ENCODE measurements at regions not wholly inside any gene's neighbourhood (a gene's known extent, or its start where the extent isn't known, plus 50 kb on each side); places are given as distances from the start of the nearest gene placed in this dataset.
A peak's percentile ranks its signal among the peaks of the same experiment; 100 is the strongest.

- no peak for DNase-seq
Measured at GRCh38 chr1:185495898-185496297, 178.9 kb upstream of the IVNS1ABP start.

GRCh38 chr1:185495007-185495406 is 178.0 kb upstream of the IVNS1ABP start:
- no peak for DNase-seq

- DNase-seq = no peak
Measured at GRCh38 chr1:185492089-185492825, 175.2 kb upstream of the IVNS1ABP start.

- no peak for DNase-seq
Measured at GRCh38 chr1:185491604-185492003, 174.6 kb upstream of the IVNS1ABP start.

GRCh38 chr1:185490924-185491323 is 173.9 kb upstream of the IVNS1ABP start:
- DNase-seq = no peak

- no peak for DNase-seq
Measured at GRCh38 chr1:185489406-185489805, 172.4 kb upstream of the IVNS1ABP start.

DNA sequence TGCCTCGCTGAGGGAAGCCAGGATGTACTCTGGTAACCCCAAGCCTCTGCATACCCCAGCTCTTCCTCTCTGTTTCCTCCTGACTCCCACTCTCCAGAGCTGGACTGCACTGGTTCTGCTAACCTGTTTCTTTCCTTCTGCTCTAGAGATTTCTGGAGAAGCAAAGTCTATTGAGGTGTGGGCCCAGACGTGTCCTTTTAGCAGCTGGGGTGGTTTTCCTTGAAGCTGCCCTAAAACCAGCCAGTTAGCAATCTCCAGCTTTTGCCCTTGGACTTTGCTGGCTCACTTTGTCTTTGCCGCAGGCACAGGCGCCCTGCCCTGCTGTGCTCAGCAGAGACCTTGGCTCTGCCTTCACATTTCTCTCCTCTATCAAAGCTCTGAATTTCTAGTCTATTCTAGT is 171.8 kb upstream of the IVNS1ABP start:
- no peak for DNase-seq

GRCh38 chr1:185487936-185488335 is 170.9 kb upstream of the IVNS1ABP start:
- DNase-seq = no peak

GRCh38 chr1:185487026-185487425 is 170.0 kb upstream of the IVNS1ABP start:
- DNase-seq = no peak

DNA sequence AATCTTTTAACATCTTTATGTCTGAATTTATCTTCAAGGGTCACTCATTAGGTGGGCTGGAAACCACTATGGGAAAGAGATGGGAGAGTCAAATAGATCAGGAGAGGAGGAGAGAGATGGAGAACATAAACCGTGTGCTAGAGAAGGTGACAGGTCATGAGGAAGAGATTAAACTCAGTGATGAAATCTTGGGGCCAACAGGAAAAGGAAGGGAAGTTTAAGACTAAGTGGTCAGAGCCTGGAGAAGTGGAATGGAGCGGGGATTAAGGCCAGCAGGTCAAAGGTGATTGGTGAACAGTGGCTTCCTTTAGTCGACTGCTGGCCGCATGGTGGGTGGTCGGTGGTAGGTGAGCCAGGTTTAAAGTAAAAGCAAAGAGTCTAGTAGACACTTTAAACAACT is 169.3 kb upstream of the IVNS1ABP start:
- no peak for DNase-seq

DNA sequence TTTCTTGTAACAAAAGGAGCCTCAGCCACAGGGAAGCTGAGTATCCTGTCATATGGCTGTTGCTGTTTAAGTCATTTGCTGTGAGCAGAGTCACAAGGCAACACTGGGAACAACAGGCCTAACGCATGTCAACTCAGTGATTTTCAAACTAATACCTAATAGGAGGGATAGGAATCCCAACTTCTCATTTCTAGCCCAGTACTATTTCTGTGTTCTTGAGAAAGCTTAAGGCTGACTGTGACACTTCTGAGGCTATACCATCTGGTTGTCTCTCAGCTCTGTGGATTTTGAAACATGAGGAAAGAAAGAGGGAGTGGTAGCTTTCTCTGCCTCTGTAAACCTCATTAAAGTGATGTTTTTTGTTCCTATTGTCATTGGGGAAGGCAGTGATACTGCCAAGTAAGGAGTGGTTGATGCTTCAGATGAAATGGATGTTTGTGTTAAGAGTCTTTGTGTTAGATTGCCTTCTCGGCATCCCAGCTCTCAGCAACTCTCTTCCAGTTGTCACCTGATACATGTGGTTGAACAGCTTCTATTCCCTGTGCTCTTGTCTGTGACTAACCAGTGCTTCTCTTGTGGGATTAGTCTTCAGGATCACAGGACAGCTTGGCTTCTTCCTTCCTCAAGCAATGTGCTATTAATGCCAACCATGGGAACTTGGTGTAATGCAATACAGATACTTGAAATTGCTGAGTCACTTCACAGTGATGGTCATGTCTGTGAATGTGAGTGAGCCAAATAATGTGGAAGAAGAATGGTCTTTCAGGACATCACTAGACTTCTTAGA is 166.8 kb upstream of the IVNS1ABP start:
- peak; percentile 10 for DNase-seq

DNA sequence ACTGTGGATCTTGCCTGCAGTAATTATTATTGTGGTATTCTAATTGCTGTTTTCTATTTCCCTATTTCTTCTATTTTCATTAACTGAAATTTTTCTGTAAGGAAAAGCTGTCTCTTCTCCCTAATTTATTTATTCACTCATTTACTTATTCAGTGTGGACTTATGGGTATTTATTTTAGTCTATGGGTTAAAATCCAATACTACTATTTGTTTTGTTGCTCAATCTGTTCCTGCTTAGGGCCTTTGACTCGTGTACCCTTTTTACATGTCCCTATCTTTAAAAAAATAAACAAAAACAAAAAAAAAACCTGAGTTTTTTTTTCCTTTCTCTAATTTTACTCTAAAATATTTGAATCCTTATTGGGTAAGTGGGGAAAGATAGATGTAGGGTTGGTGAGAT is 166.2 kb upstream of the IVNS1ABP start:
- DNase-seq = no peak

DNA sequence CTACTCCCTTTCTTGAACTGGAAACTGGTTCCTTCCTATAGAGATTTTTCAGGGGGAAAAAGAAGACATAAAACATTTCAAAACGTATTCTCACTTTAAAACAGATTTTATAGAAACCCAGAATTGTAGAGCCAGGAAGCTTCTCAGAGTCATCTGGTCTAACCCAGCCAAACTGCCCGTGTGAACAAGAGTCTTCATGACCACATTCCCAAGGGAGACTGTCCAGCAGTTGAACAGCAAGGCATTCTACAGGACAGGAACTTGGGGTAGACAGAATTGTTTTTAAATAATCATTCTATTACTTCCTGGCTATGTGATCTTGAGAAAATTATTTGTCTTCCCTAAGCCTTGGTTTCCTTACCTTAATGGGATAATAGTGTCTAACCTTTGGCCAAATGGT is 163.5 kb upstream of the IVNS1ABP start:
- DNase-seq = peak; percentile 13

DNA sequence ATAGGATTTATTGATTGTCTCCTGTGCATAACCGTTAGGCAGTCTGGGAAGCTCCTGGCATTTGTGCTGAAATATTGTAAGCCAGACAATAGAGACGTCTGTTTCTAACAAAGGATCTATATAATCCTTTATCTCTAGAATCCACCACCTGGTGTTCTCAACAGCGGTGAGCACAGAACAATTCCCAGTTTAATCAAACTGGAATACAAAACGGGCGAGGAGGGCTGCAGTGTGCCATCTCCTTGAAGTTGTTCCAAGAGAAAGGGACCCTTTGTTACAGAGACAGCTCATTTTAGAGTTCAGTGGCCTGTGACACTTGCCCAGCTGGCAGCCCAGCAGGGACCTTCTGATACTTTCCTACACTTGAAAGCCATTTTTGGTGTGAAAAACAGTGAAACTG is 162.8 kb upstream of the IVNS1ABP start:
- peak; percentile 97 for DNase-seq

DNA sequence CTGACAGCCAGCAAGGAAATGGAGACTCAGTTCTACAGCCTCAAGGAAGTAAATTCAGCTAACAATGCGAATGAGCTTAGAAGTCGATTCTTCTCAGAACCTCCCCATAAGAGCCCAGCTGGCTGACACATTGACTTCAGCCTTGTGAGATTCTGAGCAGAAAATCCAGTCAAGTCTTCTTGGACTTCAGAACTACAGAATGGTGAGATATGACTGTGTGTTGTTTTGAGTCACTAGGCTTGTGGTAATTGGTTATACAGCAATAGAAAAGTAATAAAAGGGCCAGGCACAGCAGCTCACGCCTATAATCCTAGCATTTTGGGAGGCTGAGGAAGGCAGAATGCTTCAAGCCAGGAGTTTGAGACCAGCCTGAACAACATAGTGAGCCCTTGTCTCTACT is 161.8 kb upstream of the IVNS1ABP start:
- DNase-seq = no peak

- peak; percentile 76 for DNase-seq
Measured at GRCh38 chr1:185477638-185478580, 160.9 kb upstream of the IVNS1ABP start.

DNA sequence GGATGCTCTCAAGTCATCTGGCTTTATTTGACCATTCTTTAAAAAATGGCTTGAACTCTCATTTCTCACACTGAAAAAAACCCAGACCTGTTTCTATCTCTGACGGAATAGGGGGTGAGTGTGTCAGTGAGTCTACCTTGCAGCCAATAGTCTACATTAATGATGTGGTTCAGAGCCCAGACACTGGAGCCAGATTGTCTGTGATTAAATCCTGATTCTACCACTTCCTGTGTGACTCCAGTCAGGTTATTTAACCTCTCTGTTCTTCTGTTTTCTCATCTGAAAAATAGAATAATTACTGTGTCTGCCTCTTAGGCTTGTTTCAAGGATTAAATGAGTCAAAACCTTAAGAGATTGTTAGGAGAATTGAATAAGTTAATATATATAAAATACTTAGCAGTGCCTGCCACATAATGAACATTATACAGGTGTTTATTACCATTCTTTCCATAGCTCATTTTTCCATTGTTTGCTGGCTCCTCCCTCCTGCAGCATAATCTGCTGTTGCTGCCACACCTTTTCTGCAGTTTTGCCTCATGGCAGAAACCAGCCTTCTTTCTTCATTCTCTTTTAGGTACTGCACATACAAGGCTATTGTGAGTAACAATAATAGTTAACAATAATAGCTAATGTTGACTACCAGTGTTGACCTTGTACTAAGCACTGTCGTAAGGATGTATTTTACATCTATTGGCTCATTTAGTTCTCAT is 157.6 kb upstream of the IVNS1ABP start:
- DNase-seq = no peak

DNA sequence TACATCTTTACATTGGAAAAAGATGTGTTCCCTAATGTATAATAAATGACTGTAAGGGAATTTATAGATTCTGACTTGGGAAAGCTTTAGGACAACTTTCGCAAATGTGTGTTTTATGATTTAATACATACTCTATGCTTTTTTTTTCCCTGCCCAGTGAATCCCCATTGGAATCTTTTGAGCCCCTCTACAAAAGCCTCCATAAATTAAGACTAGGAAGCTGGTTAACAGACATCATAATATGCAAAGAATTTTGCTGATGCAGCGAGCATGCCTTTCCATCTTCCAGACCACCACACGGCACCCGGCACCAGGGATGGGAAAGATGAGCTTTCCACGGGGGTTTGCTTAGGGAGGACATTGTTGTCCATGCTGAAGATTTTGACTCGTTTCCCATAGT is 156.1 kb upstream of the IVNS1ABP start:
- DNase-seq = no peak

GRCh38 chr1:185468626-185469025 is 151.6 kb upstream of the IVNS1ABP start:
- DNase-seq = no peak

DNA sequence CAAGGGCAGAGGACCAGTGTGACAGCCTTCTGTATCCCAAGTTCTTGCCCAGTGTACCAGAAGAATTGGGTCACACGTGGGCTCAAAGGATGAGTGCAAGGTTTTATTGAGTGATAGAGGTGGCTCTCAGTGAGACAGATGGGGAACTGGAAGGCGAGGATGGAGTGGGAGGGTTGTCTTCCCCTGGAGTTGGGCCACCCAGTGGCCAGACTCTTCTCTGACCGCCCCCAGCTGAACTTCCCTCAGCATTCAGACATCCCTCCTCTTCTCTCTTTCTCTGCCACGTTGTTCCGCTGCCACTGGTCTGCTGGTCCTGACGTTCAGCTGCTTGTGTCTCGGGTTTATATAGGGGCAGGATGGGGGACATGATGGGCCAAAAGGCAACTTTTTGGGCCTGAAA is 150.1 kb upstream of the IVNS1ABP start:
- no peak for DNase-seq

DNA sequence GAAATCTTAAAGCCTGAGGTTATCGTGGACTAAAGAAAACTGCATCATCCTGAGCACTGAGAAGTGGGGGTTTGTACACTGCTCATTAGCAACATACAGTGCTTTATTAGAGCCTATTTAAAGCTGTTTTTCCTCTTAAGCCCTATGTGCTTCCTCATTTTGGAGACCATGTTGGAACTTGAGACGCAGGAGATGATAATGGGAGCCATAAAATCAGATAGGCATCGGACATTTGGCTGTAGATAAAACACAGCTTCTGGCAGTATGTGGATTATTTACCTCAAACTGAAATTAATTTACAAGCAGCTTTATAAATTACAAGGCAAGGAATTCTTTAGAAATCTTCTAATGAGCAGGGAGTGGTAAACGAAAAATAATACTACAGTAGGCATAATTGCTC is 147.7 kb upstream of the IVNS1ABP start:
- DNase-seq = no peak

GRCh38 chr1:185463433-185463832 is 146.4 kb upstream of the IVNS1ABP start:
- DNase-seq = peak; percentile 45

DNA sequence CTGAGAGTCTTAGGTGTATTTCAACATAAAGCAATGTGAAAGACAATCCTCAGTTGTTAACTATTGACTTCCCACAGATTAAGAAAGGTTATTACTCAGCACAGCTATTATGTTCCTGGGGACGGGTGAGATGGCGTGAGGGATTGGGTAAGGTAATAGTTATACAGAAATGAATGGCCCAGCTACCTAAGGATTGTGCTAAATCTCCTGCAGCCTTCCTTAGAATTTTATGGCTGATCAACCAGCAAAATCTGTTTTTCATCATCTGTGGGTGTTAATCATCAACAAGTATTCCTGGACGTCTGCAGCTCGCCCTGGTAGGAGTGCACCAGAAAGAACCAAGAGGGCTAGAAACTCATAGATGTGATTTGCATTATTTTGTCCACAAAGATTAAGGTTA is 146.0 kb upstream of the IVNS1ABP start:
- no peak for DNase-seq
